ENCODE measurements at regions not wholly inside any gene's neighbourhood (a gene's known extent, or its start where the extent isn't known, plus 50 kb on each side); places are given as distances from the start of the nearest gene placed in this dataset.
A peak's percentile ranks its signal among the peaks of the same experiment; 100 is the strongest.

GRCh38 chr6:6376845-6377244 is 56.4 kb upstream of the F13A1 start:
- DNase-seq, result no peak

- DNase-seq, result no peak
These were observed 57.2 kb upstream of the F13A1 start for GRCh38 chr6:6377621-6378020.

- DNase-seq, result no peak
These were observed 59.1 kb upstream of the F13A1 start for GRCh38 chr6:6379573-6379972.

- no peak for DNase-seq
These were observed 64.1 kb upstream of the F13A1 start for GRCh38 chr6:6384520-6384919.

GRCh38 chr6:6386010-6386409 is 65.5 kb upstream of the F13A1 start:
- DNase-seq, result no peak

DNA sequence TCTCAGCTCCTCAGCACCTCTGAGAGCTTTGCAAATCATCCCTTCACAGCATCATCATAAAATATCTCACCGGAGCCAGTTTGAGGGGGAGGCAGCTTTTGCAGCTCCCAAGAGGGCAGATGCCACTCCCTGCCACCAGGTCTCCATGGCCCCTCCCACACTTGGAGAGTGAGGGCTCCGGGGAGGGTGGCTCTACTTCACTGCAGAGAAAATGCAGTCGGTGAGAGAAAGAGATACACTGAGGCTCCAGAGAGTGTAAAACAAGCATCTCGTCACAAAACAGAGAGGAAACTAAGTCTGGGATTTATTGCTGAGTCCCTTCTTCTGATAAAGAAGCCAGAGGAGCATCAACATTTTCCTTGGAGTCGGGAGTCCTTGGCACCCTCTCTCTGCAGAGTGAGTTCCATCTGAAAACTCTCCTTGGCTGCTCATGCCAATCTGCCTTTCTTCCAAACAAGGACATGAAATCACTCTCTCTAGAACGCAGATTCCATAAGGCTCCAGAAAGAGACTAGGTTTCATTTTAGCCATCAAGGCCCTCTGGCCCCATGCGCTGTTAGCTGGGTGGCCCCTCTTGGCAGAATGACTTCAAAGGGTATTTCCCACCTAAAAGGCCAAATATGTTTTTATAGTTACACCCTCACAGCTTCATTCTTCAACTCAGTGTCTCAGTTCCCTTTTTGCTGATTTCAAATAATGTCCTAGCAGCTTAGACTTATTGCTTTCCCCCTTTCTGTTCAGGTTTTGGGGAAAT is 70.6 kb upstream of the F13A1 start:
- DNase-seq, result peak; percentile 4

DNA sequence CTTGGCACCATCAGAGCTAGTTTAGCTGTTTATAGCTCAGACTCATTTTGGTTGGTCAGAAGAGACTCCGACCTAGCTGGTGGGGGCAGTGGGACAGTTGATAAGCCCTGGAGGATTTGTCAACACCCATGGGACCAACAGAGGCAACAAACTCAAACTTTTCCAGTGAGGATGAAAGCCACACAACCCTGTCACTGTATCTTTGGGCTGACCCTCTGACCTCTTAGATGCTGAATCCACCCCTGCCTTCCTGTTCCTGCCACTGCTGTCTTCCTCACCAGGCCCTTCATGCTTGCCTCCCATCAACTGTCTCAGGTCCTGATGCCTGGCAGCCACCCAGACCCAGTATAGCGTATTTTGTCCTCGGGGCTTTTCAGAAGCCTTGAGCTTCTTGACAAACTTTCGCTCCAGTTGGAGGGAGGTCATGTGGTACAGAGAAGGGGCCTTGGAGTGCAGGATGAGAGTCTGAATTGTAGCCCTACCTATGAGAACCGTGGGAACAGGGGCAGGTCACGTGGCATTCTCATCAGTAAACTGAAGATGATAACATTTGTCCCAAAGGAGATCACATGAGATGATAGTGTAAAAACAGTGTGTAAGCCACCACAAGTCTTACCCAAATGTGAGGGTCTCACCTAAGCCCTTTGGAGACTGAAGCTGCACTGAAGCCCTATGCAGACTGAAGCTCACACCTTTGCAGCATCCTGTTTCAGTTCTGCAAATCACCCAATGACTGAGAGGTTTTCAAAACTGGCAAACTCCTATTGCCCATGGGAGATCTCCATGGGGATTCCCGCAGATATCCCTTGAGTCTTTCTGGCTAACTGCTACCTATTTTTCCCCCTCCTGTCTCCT is 72.0 kb upstream of the F13A1 start:
- DNase-seq, result no peak

GRCh38 chr6:6393069-6393529 is 72.6 kb upstream of the F13A1 start:
- no peak for DNase-seq

DNA sequence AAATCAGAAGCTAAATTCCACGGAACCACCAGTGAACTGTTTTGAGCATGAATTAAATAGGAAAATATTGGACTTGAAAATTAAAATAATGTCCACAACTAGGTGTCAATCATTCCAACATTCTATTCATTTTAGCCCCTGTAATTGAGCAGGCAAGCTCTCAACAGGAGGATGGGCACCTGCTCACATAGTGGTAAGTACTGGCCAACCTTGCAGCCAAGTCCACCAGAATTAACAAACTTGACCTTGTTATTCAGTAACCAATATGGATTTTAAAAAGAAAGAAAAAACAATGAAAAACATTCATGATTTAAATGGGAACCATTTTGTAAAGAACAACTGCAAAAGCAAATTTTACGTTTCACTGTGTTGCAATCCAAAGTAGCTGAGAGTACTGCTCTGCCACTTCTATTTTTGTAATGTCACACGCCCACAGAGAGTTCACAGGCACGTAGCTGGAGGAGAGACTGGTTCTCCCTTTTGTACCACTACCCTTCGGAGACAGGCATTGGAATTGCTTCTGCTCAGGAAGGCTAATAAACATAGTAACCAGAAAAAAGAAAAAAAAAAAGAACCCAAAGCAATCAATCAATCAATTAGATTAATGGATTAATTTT is 75.2 kb upstream of the F13A1 start:
- no peak for DNase-seq

- no peak for DNase-seq
These were observed 77.4 kb upstream of the F13A1 start for GRCh38 chr6:6397842-6398241.

- no peak for DNase-seq
These were observed 79.1 kb upstream of the F13A1 start for GRCh38 chr6:6399568-6399967.

GRCh38 chr6:6401401-6401800 is 80.9 kb upstream of the F13A1 start:
- no peak for DNase-seq

- no peak for DNase-seq
These were observed 81.5 kb upstream of the F13A1 start for GRCh38 chr6:6402006-6402405.

GRCh38 chr6:6402591-6402990 is 82.1 kb upstream of the F13A1 start:
- DNase-seq, result no peak

GRCh38 chr6:6405031-6405430 is 84.6 kb upstream of the F13A1 start:
- no peak for DNase-seq

GRCh38 chr6:6405997-6406714 is 85.7 kb upstream of the F13A1 start:
- DNase-seq, result no peak

GRCh38 chr6:6406715-6407070 is 86.2 kb upstream of the F13A1 start:
- no peak for DNase-seq

DNA sequence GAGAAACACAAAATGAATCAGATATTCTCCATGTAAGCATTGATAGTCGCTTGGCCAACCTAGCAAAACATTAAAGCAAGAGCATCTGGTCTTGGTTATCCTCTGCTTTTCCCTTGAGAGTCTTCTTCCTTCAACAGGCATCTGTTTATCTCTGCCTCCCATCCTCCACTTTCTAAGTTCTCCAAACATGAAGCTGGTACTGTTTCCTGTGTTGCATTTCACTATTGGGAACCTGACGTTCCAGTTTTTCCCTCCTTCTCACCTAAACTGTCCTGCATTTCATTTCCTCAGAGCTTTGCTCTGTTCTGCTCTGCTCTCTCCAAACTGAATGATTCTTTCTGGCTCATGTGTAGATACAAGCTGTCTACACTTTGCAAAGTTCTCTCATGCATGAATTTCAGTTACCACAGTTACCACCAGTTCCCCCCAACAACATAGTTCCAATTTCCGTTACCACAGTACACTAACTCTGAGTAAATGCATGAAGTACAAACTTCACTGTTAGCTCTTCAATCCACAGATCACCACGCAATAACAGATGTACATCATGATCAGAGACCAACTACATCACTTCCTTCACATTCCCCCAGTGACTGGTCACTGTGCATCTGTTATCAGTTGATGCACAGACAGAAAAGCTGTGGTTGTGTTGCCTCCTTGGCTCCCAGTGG is 86.7 kb upstream of the F13A1 start:
- DNase-seq, result no peak

GRCh38 chr6:6409397-6410030 is 89.1 kb upstream of the F13A1 start:
- no peak for DNase-seq

GRCh38 chr6:6411115-6411514 is 90.7 kb upstream of the F13A1 start:
- DNase-seq, result no peak

GRCh38 chr6:6412221-6412620 is 91.8 kb upstream of the F13A1 start:
- DNase-seq, result no peak

DNA sequence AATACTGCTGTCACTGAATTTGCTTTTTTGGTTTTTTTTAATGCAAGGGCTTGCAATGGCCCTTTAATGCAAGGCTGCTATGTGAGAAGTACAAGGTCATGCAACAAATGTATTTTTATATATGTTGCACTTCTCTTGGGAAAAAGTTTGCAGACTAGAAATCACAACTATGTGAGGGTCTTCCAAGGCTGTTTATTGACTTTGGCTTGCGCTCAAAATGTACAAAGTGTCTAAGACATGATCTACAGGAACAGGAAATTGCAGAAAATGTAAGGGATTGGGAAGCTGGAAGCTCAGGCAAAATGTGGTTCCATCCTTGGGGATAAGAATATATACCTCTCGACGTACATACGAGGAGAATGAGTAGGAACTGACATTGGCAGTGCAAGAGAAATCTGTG is 92.2 kb upstream of the F13A1 start:
- no peak for DNase-seq
